HCT116 (cell line): ENCODE measurements at regions not wholly inside any gene's neighbourhood (a gene's known extent, or its start where the extent isn't known, plus 50 kb on each side); places are given as distances from the start of the nearest gene placed in this dataset.

Source experiments
- ATAC-seq: fragments of 200-7000 bp; cut with Tn5 transposase; 2 replicates; pipeline ENCODE4 v1.9.1; 2020; ENCODE audit warnings: mild to moderate bottlenecking, moderate library complexity
- BruUV-seq: library from RNA; stranded (reverse); fragments of 400-500 nt; replicated peaks from 2 replicates; lab custom pipeline; 2021; lab: Mats Ljungman, UMichigan
- CTCF ChIA-PET: fragments of 300-600 bp; sonication (Branson Sonifier 250); formaldehyde crosslinking; loops from one replicate; lab custom pipeline; 2021; ENCODE audit warnings: antibody characterized with exemption; lab: Charles Lee
- POLR2A ChIA-PET: fragments of 300-600, 350-600 bp; sonication (Branson Sonifier 250); formaldehyde crosslinking; loops from one replicate; lab custom pipeline; 2021; ENCODE audit warnings: antibody characterized with exemption; lab: Charles Lee
- RAD21 ChIA-PET, 2 experiments: fragments of 300-600 bp; sonication (Branson Sonifier 250); formaldehyde crosslinking; loops; one replicate each; lab custom pipeline; 2023; ENCODE audit warnings: low total read pairs in 2 of 2; ENCODE audit not compliant: uncharacterized antibody in 2 of 2, unreplicated experiment in 2 of 2, low non-redundant PET in 1 of 2; lab: Charles Lee
- DNase-seq: peaks from one replicate; pipeline ENCODE4 v3.0.0-alpha.2; 2010; ENCODE audit warnings: low read depth, low spot score
- H2AFZ ChIP-seq: fragments of 200-600 bp; shearing (Covaris generic), sonication (generic); 2 replicates; pipeline ENCODE4 v1.6.1; 2017; ENCODE audit warnings: low read depth, mixed run types, mixed read lengths, antibody characterized with exemption, low read length; ENCODE audit not compliant: poor library complexity, severe bottlenecking
- H3K27ac ChIP-seq: 2 replicates; pipeline ENCODE4 v1.5.1; 2012; ENCODE audit warnings: low read depth, low read length
- H3K27me3 ChIP-seq: fragments of 200-600 bp; sonication (generic); 2 replicates; pipeline ENCODE4 v1.6.1; 2016; ENCODE audit warnings: mixed run types, low read length, mixed read lengths; ENCODE audit not compliant: insufficient read depth
- H3K36me3 ChIP-seq, 2 experiments: fragments of 200-500 bp in 1 of 2; fragments of 200-600 bp in 1 of 2; sonication (Bioruptor generic) in 1 of 2; sonication (generic) in 1 of 2; 2 replicates each; pipeline versions ENCODE4 v1.5.1 to v1.6.1; 2014 to 2016; ENCODE audit warnings: low read length in 2 of 2, inconsistent platforms in 1 of 2, mixed read lengths in 1 of 2, mixed run types in 1 of 2; ENCODE audit not compliant: insufficient read depth in 2 of 2, control insufficient read depth in 1 of 2
- H3K4me1 ChIP-seq, 2 experiments: fragments of 200-600 bp in 1 of 2; sonication (generic) in 1 of 2; 2 replicates each; pipeline versions ENCODE4 v1.5.1 to v1.6.1; 2012 to 2017; ENCODE audit warnings: low read length in 2 of 2, inconsistent platforms in 1 of 2, mild to moderate bottlenecking in 1 of 2, mixed read lengths in 1 of 2, mixed run types in 1 of 2, moderate library complexity in 1 of 2; ENCODE audit not compliant: insufficient read depth in 2 of 2, control insufficient read depth in 1 of 2
- H3K4me2 ChIP-seq: fragments of 200-600 bp; sonication (generic); 2 replicates; pipeline ENCODE4 v1.6.1; 2017; ENCODE audit warnings: mixed run types, low read length, mixed read lengths
- H3K4me3 ChIP-seq, 2 experiments: fragments of 200-600 bp in 1 of 2; sonication (generic) in 1 of 2; replicated peaks in 1 of 2; 2 replicates each; pipeline ENCODE4 v1.5.1; 2011 to 2016; ENCODE audit warnings: low read length in 2 of 2, control low read depth in 1 of 2, low read depth in 1 of 2, mild to moderate bottlenecking in 1 of 2, mixed read lengths in 1 of 2, mixed run types in 1 of 2
- H3K79me2 ChIP-seq: fragments of 200-600 bp; sonication (generic); 2 replicates; pipeline ENCODE4 v1.6.1; 2017; ENCODE audit warnings: mild to moderate bottlenecking, mixed run types, low read length, moderate library complexity, mixed read lengths; ENCODE audit not compliant: insufficient read depth
- H3K9ac ChIP-seq: fragments of 200-600 bp; sonication (generic); 2 replicates; pipeline ENCODE4 v1.6.1; 2016; ENCODE audit warnings: low read length, mixed read lengths
- H3K9me2 ChIP-seq: fragments of 200-600 bp; sonication (generic), shearing (Covaris generic); 2 replicates; pipeline ENCODE4 v1.6.1; 2017; ENCODE audit warnings: mixed run types, mild to moderate bottlenecking, moderate library complexity; ENCODE audit not compliant: insufficient read depth
- H3K9me3 ChIP-seq, 2 experiments: fragments of 200-500 bp in 1 of 2; fragments of 200-600 bp in 1 of 2; sonication (Bioruptor generic) in 1 of 2; sonication (generic) in 1 of 2; 2 replicates each; pipeline ENCODE4 v1.6.1; 2014 to 2017; ENCODE audit warnings: low read length in 2 of 2, mixed read lengths in 2 of 2, inconsistent platforms in 1 of 2, low read depth in 1 of 2, mild to moderate bottlenecking in 1 of 2, mixed run types in 1 of 2, moderate library complexity in 1 of 2; ENCODE audit not compliant: control insufficient read depth in 1 of 2, insufficient read depth in 1 of 2
- H4K20me1 ChIP-seq: fragments of 200-600 bp; sonication (generic), shearing (Covaris generic); 2 replicates; pipeline ENCODE4 v1.6.1; 2017; ENCODE audit warnings: mixed run types, mild to moderate bottlenecking, moderate library complexity; ENCODE audit not compliant: insufficient read depth
- ATF3 ChIP-seq: IDR thresholded peaks from 2 replicates; pipeline ENCODE4 v1.6.1; 2012
- CBX3 ChIP-seq: IDR thresholded peaks from 2 replicates; pipeline ENCODE4 v1.6.1; 2012; ENCODE audit warnings: low read depth
- CEBPB ChIP-seq: IDR thresholded peaks from 2 replicates; pipeline ENCODE4 v1.6.1; 2012; ENCODE audit warnings: low read depth
- CTCF ChIP-seq, 3 experiments: fragments of 200-600 bp in 1 of 3; sonication (generic) in 1 of 3; IDR thresholded peaks in 2 of 3; conservative IDR thresholded peaks in 1 of 3; 2 replicates each; pipeline ENCODE4 v1.5.1; 2012 to 2017; ENCODE audit warnings: low read depth in 2 of 3, low read length in 2 of 3, antibody characterized with exemption in 1 of 3, borderline replicate concordance in 1 of 3, control low read depth in 1 of 3, mild to moderate bottlenecking in 1 of 3, mixed read lengths in 1 of 3, mixed run types in 1 of 3, moderate library complexity in 1 of 3; ENCODE audit not compliant: insufficient read depth in 1 of 3
- EGR1 ChIP-seq: IDR thresholded peaks from 2 replicates; pipeline ENCODE4 v1.6.1; 2012; ENCODE audit warnings: low read depth
- ELF1 ChIP-seq: IDR thresholded peaks from 2 replicates; pipeline ENCODE4 v1.6.1; 2012; ENCODE audit warnings: low read depth, borderline replicate concordance
- EZH2phosphoT487 ChIP-seq: fragments of 200-600 bp; IDR thresholded peaks from 2 replicates; pipeline ENCODE4 v1.6.1; 2018; ENCODE audit warnings: antibody characterized with exemption, borderline replicate concordance
- FOSL1 ChIP-seq: IDR thresholded peaks from 2 replicates; pipeline ENCODE4 v1.6.1; 2012; ENCODE audit warnings: low read depth
- JUND ChIP-seq: IDR thresholded peaks from 2 replicates; pipeline ENCODE4 v1.6.1; 2012
- MAX ChIP-seq: IDR thresholded peaks from 2 replicates; pipeline ENCODE4 v1.6.1; 2012
- POLR2A ChIP-seq: IDR thresholded peaks from 2 replicates; pipeline ENCODE4 v1.7.0; 2011; ENCODE audit warnings: borderline replicate concordance; ENCODE audit not compliant: insufficient read depth, insufficient read length; ENCODE audit errors: extremely low read depth
- POLR2AphosphoS5 ChIP-seq: IDR thresholded peaks from 2 replicates; pipeline ENCODE4 v1.6.1; 2011; ENCODE audit warnings: mild to moderate bottlenecking, low read depth, low read length, moderate library complexity
- REST ChIP-seq: IDR thresholded peaks from 2 replicates; pipeline ENCODE4 v1.6.1; 2012; ENCODE audit warnings: low read depth
- SIN3A ChIP-seq: IDR thresholded peaks from 2 replicates; pipeline ENCODE4 v1.6.1; 2012; ENCODE audit warnings: low read depth
- SRF ChIP-seq: IDR thresholded peaks from 2 replicates; pipeline ENCODE4 v1.6.1; 2012; ENCODE audit warnings: low read depth
- TCF7L2 ChIP-seq: IDR thresholded peaks from 2 replicates; pipeline ENCODE4 v1.7.0; 2011; ENCODE audit warnings: borderline replicate concordance, inconsistent platforms; ENCODE audit not compliant: insufficient read depth, insufficient read length; ENCODE audit errors: extremely low read depth
- ZFX ChIP-seq: fragments of 450-650 bp; IDR thresholded peaks from 2 replicates; pipeline ENCODE4 v1.6.1; 2017
- intact Hi-C: fragments of 100-400 bp; cut with micrococcal nuclease; formaldehyde crosslinking; loops from 2 replicates; pipeline ENCODE4 v1.10.0; 2022

- Histone ChIP-seq H3K79me2 (no peaks in the 10 kb centered on the region), H3K4me1 (no peaks in the 10 kb centered on the region), H3K4me3 (no peak overlapping the region), H4K20me1 (no peaks in the 10 kb centered on the region), H3K9me2 (no peaks in the 10 kb centered on the region), H3K27ac (no peak overlapping the region), H3K27me3 (no peaks in the 10 kb centered on the region), H3K36me3 (no peaks in the 10 kb centered on the region), H3K9ac (no peak overlapping the region), H2AFZ (no peak overlapping the region), H3K9me3 (peaks cover 0 to 18% of the 10 kb centered on the region in 2 experiments; a peak in 2 of 4 replicates), H3K4me2 (no peak overlapping the region)
- ChIA-PET RAD21 (no interaction called here), POLR2A (no interaction called here), CTCF (interaction anchor here (1.1 kb wide), 1 partner anchor 18 kb away, joined by 3 read pairs; no protein-coding TSS in a partner anchor)
- ATAC-seq (no peak), DNase-seq (no peak)
- intact Hi-C loops: no loop called here
- TF ChIP-seq ZFX (no peak), JUND (no peak), FOSL1 (no peak), POLR2A (no peak), CBX3 (0 out of 2 replicates have a peak, but pooled peaks have one; percentile 41), POLR2AphosphoS5 (no peak)
- no TSS peak for BruUV-seq
Observed at GRCh38 chr19:34023381-34023780, 148.9 kb upstream of the LSM14A start.

- POLR2A ChIA-PET: no interaction called here
- no peaks in the 10 kb centered on the region for H3K9me3 ChIP-seq
- CTCF ChIA-PET: interaction anchor here (2.1 kb wide), 1 partner anchor 8 kb away, joined by 7 read pairs; no protein-coding TSS in a partner anchor
- no peaks in the 10 kb centered on the region for H3K9me2 ChIP-seq
- no peak overlapping the region for H3K27ac ChIP-seq
- no peak overlapping the region for H3K4me2 ChIP-seq
- H3K36me3 ChIP-seq: no peaks in the 10 kb centered on the region
- no TSS peak for BruUV-seq
- ATAC-seq (no peak), DNase-seq (no peak)
- H3K27me3 ChIP-seq: no peaks in the 10 kb centered on the region
- intact Hi-C loops: no loop called here
- no peaks in the 10 kb centered on the region for H4K20me1 ChIP-seq
- no peak overlapping the region for H3K9ac ChIP-seq
- H3K4me3 ChIP-seq: no peak overlapping the region
- no peaks in the 10 kb centered on the region for H3K4me1 ChIP-seq
- H3K79me2 ChIP-seq: no peaks in the 10 kb centered on the region
- RAD21 ChIA-PET: no interaction called here
- no peak overlapping the region for H2AFZ ChIP-seq
- TF ChIP-seq ATF3: no peak
- TF ChIP-seq ELF1: no peak
- TF ChIP-seq POLR2AphosphoS5: no peak
- no peak for TF ChIP-seq TCF7L2
- TF ChIP-seq EZH2phosphoT487: no peak
- TF ChIP-seq CTCF (IDR thresholded peaks at IDR 0.05 in 2 of 3, conservative IDR thresholded peaks at IDR 0.05 in 1 of 3; ENCODE audit: borderline replicate concordance in 1 of 3, insufficient read depth in 1 of 3, low read depth in 2 of 3, low read length in 2 of 3): no peak
- TF ChIP-seq EGR1: no peak
- no peak for TF ChIP-seq ZFX
- no peak for TF ChIP-seq REST
- TF ChIP-seq SRF: no peak
- no peak for TF ChIP-seq SIN3A
- no peak for TF ChIP-seq MAX
- TF ChIP-seq FOSL1: no peak
- no peak for TF ChIP-seq CBX3
- no peak for TF ChIP-seq CEBPB
Observed at GRCh38 chr19:34033880-34034279, 138.4 kb upstream of the LSM14A start.
